ENCODE measurements at regions not wholly inside any gene's neighbourhood (a gene's known extent, or its start where the extent isn't known, plus 50 kb on each side); places are given as distances from the start of the nearest gene placed in this dataset.

- TF ChIP-seq SNAI2 (CRISPR knock-in tag; IDR thresholded peaks at IDR 0.05), result no peak
- TF ChIP-seq GLIS3 (CRISPR knock-in tag; IDR thresholded peaks at IDR 0.05), result no peak
- TF ChIP-seq ARNTL (CRISPR knock-in tag; IDR thresholded peaks at IDR 0.05; ENCODE audit: borderline replicate concordance, low read depth), result no peak
- no peak for TF ChIP-seq ZFP3 (CRISPR knock-in tag; IDR thresholded peaks at IDR 0.05)
- no peak for TF ChIP-seq PATZ1 (CRISPR knock-in tag; IDR thresholded peaks at IDR 0.05; ENCODE audit: borderline replicate concordance)
- no peak for TF ChIP-seq ZNF565 (CRISPR knock-in tag; conservative IDR thresholded peaks at IDR 0.05; ENCODE audit: low read depth)
Observed at GRCh38 chr4:34850968-34851367, 1393.3 kb downstream of the ARAP2 start.

All from SK-N-SH treated with all-trans-retinoic acid at 6 μM for 48 hours (cell line).